ENCODE measurements at regions not wholly inside any gene's neighbourhood (a gene's known extent, or its start where the extent isn't known, plus 50 kb on each side); places are given as distances from the start of the nearest gene placed in this dataset.

- TF ChIP-seq CTCF (IDR thresholded peaks at IDR 0.05) (no peak), ZFX (IDR thresholded peaks at IDR 0.05; ENCODE audit: borderline replicate concordance) (no peak)
These were observed 1863.5 kb upstream of the PCDH20 start for GRCh38 chr13:63279136-63279535.

Data from 22Rv1 (cell line).